PC-3 (cell line): ENCODE measurements at regions not wholly inside any gene's neighbourhood (a gene's known extent, or its start where the extent isn't known, plus 50 kb on each side); places are given as distances from the start of the nearest gene placed in this dataset.

Experiments used
- CTCF ChIP-seq: fragments of 300-600 bp; sonication (generic); conservative IDR thresholded peaks from 2 replicates; pipeline ENCODE4 v1.5.1; 2017; ENCODE audit warnings: antibody characterized with exemption, low read depth, mild to moderate bottlenecking, low read length
- EZH2 ChIP-seq: fragments of 300-600 bp; sonication (generic); IDR thresholded peaks from one replicate; pipeline ENCODE4 v1.6.1; 2017; ENCODE audit warnings: antibody characterized with exemption, mild to moderate bottlenecking, low read length; ENCODE audit not compliant: unreplicated experiment
- EZH2phosphoT487 ChIP-seq: fragments of 300-600 bp; sonication (generic); IDR thresholded peaks from 2 replicates; pipeline ENCODE4 v1.6.1; 2018; ENCODE audit warnings: mild to moderate bottlenecking, antibody characterized with exemption, low read length, borderline replicate concordance

- no peak for TF ChIP-seq CTCF
- TF ChIP-seq EZH2phosphoT487: no peak
- TF ChIP-seq EZH2: no peak
Observed at GRCh38 chr1:81113688-81114087, 687.0 kb upstream of the ADGRL2 start.
